ENCODE measurements at regions not wholly inside any gene's neighbourhood (a gene's known extent, or its start where the extent isn't known, plus 50 kb on each side); places are given as distances from the start of the nearest gene placed in this dataset.

DNA sequence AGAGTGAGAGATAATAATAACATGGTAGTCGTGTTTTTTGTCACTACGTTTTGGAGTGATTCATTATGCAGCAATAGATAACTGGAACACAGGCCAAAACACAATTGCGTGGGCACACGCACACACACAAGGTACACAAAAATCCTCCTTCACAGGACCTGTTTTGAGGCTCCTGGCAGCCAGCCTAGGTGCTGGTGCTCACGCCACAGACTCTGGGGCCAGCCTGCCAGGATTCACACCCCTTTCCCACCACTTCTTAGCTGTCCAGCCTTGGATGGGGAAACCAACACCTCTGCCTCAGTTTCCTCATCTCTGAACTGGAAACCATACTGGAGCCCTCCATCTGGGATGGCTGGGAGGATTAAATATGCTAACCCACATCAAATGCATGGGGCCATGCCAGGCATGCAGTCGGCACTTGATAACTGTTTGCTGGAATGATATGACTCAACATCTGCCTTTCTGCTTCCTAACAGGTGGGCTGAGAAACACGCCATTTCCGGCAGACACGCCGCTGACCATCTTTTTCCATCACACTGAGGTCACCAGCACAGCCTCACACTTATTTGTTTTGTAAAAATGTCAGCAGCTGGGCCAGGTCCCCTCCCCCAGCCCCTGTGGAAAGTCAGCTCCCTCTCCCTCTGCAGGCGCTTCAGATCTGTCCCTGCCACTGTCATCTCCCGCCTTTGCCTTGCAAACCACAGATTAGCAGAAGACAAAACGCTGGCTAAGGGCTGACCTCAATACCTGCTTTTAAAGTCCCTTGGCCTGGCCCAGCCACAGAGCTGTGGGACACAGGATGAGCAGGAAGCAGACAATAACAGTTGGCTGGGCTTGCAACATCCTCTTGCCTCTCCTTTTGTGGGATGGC is 237.5 kb downstream of the BCOR start (continued):
- TF ChIP-seq SRF (CRISPR knock-in tag; IDR thresholded peaks at IDR 0.05) (no peak), PYGO2 (tag; IDR thresholded peaks at IDR 0.05) (no peak), HDAC1 (IDR thresholded peaks at IDR 0.05) (no peak), ZNF431 (CRISPR knock-in tag; IDR thresholded peaks at IDR 0.05) (no peak), JUNB (CRISPR knock-in tag; conservative IDR thresholded peaks at IDR 0.05) (no peak), ZNF41 (CRISPR knock-in tag; conservative IDR thresholded peaks at IDR 0.05) (no peak), PHB2 (IDR thresholded peaks at IDR 0.05; ENCODE audit: low read depth) (no peak), TAF9B (IDR thresholded peaks at IDR 0.05; ENCODE audit: partially characterized antibody) (peak; percentile 32), MAFG (tag; conservative IDR thresholded peaks at IDR 0.05) (no peak), EP400 (IDR thresholded peaks at IDR 0.05) (0 out of 2 replicates have a peak, but pooled peaks have one; percentile 11), CBX2 (IDR thresholded peaks at IDR 0.05; ENCODE audit: insufficient read depth, low read length, poor library complexity, severe bottlenecking) (no peak), DMBX1 (CRISPR knock-in tag; IDR thresholded peaks at IDR 0.05; ENCODE audit: borderline replicate concordance) (no peak)
- TF ChIP-seq, protein P1, sequence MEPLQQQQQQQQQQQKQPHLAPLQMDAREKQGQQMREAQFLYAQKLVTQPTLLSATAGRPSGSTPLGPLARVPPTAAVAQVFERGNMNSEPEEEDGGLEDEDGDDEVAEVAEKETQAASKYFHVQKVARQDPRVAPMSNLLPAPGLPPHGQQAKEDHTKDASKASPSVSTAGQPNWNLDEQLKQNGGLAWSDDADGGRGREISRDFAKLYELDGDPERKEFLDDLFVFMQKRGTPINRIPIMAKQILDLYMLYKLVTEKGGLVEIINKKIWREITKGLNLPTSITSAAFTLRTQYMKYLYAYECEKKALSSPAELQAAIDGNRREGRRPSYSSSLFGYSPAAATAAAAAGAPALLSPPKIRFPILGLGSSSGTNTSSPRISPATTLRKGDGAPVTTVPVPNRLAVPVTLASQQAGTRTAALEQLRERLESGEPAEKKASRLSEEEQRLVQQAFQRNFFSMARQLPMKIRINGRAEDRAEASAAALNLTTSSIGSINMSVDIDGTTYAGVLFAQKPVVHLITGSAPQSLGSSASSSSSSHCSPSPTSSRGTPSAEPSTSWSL (CRISPR knock-in tag; IDR thresholded peaks at IDR 0.05; ENCODE audit: borderline replicate concordance): no peak
- TF ChIP-seq, protein P2, sequence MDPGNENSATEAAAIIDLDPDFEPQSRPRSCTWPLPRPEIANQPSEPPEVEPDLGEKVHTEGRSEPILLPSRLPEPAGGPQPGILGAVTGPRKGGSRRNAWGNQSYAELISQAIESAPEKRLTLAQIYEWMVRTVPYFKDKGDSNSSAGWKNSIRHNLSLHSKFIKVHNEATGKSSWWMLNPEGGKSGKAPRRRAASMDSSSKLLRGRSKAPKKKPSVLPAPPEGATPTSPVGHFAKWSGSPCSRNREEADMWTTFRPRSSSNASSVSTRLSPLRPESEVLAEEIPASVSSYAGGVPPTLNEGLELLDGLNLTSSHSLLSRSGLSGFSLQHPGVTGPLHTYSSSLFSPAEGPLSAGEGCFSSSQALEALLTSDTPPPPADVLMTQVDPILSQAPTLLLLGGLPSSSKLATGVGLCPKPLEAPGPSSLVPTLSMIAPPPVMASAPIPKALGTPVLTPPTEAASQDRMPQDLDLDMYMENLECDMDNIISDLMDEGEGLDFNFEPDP (CRISPR knock-in tag; IDR thresholded peaks at IDR 0.05): no peak
- TF ChIP-seq, protein P3, sequence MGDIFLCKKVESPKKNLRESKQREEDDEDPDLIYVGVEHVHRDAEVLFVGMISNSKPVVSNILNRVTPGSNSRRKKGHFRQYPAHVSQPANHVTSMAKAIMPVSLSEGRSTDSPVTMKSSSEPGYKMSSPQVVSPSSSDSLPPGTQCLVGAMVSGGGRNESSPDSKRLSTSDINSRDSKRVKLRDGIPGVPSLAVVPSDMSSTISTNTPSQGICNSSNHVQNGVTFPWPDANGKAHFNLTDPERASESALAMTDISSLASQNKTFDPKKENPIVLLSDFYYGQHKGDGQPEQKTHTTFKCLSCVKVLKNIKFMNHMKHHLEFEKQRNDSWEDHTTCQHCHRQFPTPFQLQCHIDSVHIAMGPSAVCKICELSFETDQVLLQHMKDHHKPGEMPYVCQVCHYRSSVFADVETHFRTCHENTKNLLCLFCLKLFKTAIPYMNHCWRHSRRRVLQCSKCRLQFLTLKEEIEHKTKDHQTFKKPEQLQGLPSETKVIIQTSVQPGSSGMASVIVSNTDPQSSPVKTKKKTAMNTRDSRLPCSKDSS (IDR thresholded peaks at IDR 0.05; ENCODE audit: low read depth, partially characterized antibody): no peak
- TF ChIP-seq, protein P4, sequence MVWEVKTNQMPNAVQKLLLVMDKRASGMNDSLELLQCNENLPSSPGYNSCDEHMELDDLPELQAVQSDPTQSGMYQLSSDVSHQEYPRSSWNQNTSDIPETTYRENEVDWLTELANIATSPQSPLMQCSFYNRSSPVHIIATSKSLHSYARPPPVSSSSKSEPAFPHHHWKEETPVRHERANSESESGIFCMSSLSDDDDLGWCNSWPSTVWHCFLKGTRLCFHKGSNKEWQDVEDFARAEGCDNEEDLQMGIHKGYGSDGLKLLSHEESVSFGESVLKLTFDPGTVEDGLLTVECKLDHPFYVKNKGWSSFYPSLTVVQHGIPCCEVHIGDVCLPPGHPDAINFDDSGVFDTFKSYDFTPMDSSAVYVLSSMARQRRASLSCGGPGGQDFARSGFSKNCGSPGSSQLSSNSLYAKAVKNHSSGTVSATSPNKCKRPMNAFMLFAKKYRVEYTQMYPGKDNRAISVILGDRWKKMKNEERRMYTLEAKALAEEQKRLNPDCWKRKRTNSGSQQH (CRISPR knock-in tag; IDR thresholded peaks at IDR 0.05): no peak
- TF ChIP-seq, protein P5, sequence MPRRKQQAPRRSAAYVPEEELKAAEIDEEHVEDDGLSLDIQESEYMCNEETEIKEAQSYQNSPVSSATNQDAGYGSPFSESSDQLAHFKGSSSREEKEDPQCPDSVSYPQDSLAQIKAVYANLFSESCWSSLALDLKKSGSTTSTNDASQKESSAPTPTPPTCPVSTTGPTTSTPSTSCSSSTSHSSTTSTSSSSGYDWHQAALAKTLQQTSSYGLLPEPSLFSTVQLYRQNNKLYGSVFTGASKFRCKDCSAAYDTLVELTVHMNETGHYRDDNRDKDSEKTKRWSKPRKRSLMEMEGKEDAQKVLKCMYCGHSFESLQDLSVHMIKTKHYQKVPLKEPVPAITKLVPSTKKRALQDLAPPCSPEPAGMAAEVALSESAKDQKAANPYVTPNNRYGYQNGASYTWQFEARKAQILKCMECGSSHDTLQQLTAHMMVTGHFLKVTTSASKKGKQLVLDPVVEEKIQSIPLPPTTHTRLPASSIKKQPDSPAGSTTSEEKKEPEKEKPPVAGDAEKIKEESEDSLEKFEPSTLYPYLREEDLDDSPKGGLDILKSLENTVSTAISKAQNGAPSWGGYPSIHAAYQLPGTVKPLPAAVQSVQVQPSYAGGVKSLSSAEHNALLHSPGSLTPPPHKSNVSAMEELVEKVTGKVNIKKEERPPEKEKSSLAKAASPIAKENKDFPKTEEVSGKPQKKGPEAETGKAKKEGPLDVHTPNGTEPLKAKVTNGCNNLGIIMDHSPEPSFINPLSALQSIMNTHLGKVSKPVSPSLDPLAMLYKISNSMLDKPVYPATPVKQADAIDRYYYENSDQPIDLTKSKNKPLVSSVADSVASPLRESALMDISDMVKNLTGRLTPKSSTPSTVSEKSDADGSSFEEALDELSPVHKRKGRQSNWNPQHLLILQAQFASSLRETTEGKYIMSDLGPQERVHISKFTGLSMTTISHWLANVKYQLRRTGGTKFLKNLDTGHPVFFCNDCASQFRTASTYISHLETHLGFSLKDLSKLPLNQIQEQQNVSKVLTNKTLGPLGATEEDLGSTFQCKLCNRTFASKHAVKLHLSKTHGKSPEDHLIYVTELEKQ (CRISPR knock-in tag; IDR thresholded peaks at IDR 0.05): no peak
